Left kidney (tissue), 1 donor: ENCODE measurements at regions not wholly inside any gene's neighbourhood (a gene's known extent, or its start where the extent isn't known, plus 50 kb on each side); places are given as distances from the start of the nearest gene placed in this dataset.

Source experiments
- DNase-seq: peaks from one replicate; pipeline ENCODE4 v3.0.0-alpha.2; 2013

DNA sequence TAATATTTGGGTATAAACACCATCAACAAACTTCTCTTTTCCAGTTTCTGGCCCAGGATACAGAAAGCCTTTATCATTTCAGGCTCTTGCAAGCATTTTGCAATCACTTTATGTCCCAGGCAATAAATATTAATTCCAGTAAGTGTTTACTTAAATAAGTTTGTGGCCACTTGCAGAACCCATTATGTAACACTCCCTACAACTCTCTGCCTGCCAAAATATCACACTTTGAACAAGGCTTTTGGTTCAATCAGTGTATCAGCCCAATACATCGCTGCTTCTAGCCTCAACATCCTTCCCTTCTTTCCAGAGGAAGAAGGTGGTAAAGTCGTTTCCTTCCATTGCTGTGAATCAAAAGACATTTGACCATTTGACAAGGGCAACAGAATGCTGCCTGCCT, 203.0 kb upstream of the USP25 start:
- no peak for DNase-seq

DNA sequence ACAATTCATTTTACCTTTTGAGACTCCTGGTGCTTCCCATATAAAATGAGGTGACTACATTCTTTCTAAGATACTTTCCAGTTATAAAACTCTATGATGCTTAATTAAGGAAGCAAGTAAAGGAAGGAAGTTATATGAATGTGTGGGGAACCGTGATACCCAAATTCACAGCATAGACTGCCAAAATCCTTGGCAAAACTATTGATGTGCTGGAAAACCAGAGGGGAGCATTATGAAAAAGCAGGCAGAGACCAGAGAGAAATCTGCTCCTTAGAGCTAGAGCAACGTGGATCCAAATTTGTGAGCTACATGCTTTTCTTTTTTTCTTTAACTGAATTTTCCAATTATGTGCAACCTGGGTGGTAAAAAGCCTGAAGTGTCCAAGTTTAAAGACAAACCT, 201.4 kb upstream of the USP25 start:
- DNase-seq, result no peak

DNA sequence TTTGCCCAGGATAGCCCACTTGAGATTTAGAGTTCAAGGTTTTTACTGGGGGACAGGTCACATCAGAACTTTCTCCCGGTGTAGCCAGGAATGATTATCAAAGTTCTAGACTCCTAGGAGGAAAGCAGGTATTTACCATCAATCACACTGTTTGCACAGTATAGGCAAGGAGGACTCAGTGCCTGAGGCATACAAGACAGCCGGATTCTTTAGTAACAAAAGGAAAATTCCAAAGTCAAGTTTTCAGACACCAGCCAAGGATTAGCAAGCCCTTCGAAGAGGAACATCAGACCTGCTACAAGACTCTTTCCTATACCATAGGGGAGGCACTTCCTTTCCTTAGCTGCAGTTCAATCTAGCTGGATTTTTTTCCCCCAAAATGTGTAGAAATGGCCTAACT, 197.8 kb upstream of the USP25 start:
- no peak for DNase-seq

DNA sequence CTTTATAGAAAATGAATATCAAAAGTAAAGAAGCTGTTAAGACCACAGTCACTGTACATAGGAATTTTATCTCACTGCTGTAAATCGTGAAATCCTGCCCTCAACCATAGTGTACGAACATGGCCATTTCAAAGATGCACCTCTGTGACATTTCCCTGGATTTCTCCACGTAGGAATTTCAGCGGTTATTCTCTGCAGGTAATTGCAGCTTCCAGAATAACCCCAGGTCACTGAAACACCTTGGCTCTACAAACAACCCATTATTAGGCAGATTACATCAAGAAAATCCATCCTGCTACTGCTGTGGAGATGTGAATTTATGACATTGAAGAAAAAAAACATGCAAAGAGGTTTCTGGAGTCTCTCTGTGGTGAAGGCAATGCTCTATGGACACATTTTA, 196.2 kb upstream of the USP25 start:
- no peak for DNase-seq

DNA sequence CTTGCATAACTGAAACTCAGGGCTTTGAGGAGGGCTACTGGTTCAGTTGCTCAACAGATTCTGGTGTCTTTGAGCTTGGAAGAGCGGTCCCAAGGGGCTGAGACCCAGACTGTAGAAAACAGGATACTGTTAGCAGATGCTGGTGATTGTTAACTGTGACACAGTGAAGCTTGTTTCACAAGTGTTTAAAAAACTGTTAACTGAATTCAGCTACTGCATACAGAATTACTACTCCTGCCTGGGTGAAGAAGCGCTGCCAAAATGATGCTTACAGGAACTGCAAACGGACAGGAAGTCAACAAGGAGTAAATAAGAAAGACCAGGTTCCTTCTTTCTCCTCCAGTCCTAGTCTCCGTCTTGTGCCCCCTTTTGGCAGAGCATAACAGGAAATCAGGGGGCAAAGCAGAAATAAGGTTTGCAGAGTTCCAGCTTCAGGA, 195.3 kb upstream of the USP25 start:
- no peak for DNase-seq

DNA sequence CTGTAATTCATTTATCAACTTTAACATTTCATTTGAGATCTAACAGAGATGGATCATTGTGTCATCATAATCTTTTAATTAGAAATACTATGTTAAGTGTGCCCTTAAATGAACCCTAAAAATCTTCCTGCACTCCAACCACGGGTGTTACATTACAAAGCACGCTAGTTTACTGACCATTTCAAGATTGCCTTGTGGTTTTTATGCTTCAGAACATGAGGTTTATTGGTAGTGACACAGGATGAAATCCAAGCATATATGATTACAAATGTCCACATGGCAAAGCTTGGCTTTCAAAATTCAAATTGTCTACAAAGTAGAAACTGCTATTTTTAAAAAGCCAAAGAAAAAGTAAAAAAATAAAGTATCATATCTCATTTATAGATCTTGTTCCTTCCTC, 190.4 kb upstream of the USP25 start:
- no peak for DNase-seq

DNA sequence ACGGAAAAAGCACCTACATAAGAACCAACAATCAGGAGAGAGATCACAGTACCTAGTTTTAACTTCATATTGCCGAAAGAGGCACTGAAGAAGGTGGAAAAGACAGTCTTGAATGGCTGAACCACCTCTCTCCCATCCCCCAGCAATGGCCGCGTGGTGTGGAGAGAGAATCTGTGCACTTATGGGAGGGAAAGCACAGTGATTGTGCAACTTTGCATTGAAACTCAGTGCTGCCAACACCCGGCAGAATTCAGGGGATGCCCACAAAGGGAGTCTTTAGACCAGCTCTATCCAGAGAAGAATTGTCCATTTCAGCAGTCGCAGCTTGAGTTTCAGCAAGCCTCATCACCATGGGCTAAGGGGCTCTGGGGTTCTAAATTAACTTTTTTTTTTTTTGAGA, 186.3 kb upstream of the USP25 start:
- no peak for DNase-seq

DNA sequence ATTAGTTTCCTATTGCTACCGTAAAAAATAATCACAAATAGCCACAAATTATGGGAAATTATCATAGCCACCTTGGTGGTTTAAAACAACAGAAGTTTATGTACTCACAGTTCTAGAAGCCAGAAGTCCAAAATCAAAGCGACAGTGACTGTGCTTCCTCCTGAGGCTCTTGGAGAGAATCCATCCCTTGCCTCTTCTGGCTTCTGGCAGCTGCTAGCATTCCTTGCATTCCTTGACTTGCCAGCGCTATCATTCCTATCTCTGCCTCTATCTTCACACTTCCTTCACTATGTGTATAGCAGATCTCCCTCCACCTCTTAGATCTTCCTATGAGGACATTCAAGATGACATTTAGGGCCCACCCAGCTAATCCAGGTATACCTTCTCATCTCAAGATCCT, 180.1 kb upstream of the USP25 start:
- no peak for DNase-seq

DNA sequence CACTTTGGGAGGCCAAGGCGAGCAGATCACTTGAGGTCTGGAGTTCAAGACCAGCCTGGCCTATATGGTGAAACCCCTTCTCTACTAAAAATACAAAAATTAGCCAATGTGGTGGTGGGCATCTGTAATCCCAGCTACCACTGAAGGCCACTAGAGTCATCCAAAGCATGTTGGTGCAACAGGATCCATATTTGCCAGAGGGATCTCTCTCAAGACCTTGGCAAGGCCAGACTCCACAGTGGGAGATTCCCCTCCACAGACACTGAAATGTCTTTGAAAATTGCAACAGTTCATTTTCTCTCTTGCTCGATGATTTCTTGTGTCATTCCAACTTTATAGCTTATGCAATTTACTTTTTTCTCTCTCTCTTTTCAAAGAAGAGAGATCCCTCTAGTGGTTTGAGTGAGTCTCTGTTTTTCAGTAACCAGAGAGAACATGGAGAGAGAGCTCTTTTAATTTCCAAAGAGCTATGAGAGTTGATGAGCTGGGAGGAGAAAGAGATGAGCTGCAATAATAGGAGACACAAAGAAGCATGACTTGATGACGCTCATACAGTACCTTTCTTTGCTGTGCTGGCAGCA, 176.8 kb upstream of the USP25 start:
- peak; percentile 7 for DNase-seq

DNA sequence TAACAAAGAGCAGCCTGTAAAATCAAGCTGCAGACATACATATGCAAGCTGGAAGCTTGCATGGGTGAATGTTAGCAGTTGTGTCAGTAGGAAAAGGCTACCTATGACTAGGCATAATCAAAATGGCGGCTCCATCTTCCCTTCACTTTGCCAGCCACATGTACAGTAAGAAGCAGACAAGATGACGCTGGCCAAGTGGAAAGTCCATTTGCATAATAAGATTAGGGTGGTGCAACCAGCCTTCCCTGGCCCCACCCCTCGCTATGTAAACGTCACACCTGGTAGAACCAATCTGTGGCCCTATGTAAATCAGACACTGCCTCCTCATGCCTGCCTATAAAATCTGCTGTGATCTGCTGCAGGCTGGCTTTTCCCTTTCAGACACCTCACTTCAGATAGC, 171.9 kb upstream of the USP25 start:
- no peak for DNase-seq

DNA sequence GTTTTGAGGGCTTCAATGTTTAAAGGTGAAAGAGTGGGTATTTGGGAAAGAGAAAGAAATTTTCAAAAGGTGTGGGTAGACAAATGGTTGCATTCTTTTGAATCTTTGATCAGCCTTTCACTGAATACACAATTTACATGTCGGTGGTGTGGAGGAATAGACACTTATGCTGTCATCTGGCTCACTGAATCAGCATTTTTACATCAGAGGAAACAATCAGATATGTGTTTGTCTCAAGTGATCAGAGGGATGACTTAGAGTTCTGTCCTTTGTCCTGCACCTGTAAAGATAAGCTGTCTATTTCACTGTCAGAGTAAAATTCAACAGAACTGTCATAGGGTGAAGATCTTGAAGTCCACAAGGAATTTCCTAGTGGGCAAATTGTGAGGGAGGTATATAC, 170.9 kb upstream of the USP25 start:
- no peak for DNase-seq

DNA sequence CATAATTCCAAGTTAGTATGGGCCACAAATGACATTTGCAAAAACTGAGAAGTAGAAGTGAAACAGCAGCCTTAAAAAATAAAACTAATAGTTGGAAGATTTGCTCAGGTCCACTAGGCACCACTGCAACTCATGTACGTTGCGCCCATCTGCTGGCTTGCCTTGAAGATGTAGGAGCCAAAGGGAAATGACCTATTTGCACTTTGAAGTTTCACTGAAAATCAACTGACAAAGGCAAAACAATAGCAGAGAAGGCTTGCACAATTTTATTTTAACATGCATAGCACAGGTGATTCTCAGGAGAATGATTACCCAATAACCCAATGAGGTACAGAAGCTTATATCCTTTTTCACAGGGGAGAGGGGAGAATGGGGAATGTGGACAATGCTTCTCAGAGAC, 170.1 kb upstream of the USP25 start:
- no peak for DNase-seq

DNA sequence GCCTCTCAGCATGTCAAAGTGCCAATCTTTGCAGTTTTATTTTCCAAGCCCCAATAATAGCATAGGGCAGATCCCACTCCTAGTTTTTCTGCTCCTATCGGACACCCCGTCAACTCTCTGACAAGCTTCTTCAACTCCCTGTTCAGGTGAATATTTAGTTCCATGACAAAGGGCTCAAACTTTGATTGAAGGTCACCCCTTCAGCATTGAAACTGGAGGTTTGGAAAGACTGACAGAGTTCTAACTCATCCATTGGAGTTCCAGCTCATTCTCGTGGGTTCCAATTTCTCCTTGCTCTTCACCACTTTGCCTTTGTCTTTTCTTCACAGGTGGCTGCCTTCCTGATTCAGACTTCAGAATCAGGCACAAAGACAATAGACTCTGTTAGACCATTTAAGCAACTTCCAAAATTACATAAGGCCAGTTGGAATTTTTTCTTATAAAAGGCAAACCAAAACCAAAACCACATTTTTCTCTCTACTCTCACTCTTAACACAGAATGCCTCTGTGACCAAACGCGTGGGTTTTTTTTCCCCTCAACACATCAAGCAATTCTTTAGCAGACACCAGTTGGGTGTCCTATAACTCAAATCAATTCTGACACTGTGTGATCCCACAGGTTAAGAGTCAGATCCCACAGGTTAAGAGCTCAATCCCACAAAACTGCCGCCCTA, 169.3 kb upstream of the USP25 start:
- DNase-seq, result no peak

DNA sequence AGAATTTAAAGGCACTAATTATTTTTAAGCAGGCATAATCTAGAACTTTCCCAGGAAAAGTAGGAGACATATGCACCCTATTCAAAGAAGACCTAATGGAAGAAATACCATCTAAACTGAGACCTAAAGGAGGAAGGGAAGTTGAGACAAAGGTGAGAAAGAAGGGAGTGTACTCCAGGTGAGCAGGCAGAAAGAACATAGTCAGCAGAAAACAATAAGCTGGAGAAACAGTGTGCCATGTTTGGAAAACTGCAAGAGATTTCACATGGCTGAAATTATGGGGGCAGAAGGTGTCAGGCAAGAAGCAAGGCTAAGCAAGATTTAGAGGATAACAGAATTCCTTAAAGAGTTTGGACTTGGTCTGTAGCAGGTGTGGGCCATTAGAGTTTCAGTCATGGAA, 167.0 kb upstream of the USP25 start:
- no peak for DNase-seq

DNA sequence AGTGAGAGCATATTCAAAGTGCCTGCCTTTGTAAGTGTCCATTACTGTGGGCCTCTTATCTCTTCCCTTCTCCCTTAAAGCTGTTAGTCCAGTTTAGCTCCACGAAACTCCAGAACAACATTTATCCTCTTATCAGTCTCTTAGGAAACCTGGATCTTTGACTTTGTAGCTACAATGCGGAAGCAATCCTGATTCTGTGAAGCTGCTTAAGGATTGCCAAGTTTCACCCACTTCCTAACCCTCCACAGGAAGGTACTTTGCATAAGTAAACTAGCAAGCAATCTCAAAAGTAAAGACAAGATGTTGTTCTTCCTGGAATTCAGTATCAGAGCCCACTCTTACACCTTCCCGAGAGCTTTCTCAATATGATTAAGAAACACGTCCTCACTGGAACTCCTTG, 164.9 kb upstream of the USP25 start:
- no peak for DNase-seq

DNA sequence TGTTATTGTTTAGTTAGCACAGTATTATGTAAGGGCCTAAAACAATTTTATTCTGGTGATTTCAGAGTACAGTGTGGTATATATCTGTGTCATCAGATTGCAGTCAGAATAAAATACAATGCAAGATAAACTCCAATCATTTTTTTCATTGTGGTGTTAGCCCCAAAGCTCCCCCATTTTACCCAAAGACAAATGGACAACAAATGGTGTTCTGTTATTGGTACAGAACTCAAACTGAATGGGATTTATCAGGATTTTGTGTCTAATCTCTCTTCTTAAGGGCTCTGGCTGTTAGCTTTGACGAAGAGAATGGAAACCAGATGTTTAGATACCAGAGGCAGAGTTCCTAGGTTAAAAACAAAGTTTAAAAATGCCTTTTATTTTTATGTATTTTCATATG, 163.1 kb upstream of the USP25 start:
- no peak for DNase-seq

DNA sequence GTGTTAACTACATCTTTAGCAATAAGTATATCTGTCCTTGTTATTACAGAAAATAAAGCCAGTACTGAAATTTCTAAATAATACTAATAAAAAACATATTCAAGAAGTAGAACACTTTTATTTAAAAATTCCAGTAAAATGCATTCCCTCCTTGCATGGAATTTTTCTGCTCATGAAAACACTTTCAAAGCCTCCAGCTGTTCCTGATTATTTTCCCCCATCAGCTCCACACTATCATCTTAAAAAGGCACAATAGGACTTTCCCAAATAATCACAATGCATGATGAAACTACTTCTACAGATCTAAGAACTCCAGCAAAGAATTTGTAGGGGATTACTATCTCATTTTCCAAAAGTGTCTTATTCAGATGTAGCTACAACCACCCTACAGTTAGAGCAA, 162.6 kb upstream of the USP25 start:
- no peak for DNase-seq

DNA sequence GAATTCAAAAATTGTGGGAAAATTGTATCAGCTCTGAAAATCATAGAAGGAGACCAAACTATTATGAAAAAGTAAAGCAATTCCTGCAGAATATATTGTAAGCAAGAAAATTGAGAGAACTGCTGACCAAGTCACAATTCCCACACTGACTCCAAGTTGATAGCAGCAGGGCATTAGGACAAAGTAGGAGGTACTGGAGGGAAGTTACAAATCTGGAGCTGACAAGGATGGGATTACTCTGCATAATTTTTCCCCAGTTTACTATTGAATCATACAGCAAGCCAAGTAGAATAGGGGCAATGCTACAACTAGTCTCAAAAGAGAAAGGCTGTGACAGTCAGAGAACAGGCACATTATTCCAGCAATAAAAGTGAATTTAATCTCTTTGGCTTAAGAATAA, 161.3 kb upstream of the USP25 start:
- no peak for DNase-seq

DNA sequence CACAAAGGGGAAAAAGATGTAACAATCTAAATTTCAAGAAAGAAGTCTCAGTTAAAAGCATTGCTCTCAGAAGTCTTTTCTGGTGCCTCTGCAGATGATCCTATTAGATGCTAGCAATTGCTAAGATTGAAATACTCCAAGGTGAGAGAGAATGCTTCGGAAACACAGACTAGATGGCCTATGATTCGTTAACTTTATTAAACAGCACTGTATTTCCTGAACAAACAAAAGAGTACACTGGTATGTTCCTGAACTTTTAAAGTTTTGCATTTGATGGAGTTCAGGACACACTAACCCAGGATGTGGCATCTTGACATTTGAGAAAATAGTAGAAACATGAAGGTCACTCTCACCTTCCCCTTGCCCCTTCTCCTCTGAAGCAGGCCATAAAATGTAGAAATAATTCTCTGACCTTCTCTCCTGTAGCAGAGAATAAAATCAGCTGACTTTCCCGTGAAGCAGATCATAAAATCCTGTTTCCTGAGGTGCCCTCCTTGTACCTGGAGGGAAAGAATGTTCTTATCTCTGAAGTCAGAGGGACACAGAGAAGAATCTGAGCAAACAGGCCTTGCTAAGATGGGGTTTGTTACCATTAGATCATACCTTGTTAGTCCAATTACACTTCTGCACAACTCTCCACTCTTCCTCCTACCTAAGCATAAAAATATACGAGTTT, 142.9 kb upstream of the USP25 start:
- no peak for DNase-seq

DNA sequence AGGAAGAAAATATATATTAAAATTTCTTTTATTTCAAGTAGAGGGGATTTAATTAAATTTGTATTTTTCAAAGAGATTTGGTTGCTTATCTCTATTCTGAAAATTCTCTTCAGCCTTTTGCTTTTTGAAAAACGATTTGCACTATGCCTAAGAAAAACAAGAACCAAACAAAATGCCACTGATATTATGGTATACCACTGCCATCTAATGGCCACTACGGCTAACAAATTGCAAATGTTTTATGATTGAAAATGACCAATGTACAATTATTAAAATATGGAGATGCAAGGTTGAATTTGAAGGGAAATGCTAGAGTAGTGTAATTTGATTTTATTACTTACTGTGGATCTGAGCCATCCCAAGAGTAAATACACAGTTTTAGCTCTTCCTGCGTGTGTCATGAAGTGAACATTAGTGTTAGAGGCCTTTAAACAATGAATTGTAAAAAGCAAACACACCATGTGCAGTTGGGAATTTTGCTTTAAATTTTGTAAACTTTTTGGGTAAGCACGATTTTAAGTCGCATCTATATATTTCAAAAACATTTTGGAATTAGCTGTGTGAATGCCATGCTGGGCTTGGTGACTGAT, 137.4 kb upstream of the USP25 start:
- peak; percentile 43 for DNase-seq

DNA sequence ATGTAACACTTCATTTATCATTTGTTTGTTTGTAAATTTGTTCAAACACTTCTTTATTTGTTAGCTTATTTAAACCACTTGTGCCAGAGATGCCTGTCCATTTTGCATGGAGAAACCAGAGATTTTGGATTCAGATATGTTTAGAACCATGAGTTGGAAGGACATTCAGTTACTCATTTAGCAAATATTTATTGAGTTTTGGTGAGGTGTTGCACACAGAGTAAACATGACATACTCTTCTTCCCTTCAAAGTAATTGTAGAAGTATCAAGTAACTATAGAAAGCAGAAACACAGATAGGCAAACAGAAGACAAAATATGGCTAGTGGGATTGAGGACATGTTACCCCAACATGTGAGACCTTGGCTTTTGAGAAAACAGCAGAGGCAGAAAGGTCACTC, 136.8 kb upstream of the USP25 start:
- no peak for DNase-seq

DNA sequence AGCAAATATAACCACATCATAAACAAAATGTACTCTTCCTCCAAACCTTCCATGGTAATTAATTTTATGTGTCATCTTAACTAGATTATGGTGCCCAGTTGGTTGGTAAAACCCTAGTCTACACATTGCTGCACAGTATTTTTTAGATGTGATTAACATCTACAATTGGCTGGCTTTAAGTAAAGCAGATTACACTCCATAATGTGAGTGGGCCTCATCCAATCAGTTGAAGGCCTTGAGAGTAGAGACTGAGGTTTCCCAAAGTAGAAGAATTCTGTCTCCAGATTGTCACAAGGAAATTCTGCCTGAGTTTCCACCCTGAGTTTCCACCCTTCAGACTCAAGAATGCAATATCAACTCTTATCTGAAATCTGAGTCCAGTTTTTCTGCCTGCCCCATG, 128.4 kb upstream of the USP25 start:
- no peak for DNase-seq

DNA sequence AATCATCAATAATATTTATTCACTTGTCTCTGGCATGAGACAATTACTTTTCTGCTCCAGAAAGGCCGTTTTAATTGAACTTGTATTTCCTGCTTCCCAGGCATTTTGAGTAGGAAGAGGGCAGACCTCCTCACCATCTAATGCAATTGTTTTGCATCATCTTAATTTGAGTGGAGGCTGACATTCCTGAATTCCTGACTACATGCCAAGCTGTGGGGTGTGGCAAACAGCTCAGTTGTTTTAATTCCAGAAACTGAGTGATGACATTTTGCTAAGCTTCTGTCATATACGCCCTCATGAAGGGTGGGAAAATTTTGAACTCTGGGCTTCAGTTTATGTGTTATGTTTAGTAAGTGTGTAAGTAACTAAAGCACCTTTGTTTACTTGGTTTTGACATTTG, 125.4 kb upstream of the USP25 start:
- no peak for DNase-seq

DNA sequence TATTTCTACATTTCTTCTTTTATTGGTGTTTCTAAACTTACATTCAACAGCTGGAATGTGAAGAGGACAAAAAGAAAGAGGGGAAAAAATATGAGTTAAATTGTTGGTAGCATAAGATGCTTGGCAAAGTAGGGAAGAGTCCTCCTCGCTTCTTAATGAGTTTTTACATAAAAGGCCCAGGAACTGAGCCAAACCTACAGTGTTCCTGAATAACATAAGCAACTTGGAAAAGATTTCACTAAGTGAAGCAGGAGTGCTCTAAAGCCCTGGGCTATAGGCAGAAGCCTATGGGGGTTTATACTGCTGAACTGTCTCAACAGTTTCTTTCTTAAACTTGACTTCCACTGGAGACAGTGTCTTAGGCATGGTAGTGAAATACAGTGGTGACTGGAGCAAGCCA, 115.0 kb upstream of the USP25 start:
- DNase-seq, result no peak
